ENCODE measurements at regions not wholly inside any gene's neighbourhood (a gene's known extent, or its start where the extent isn't known, plus 50 kb on each side); places are given as distances from the start of the nearest gene placed in this dataset.

- ATAC-seq, result no peak
- TF ChIP-seq CREB5 (CRISPR knock-in tag; IDR thresholded peaks at IDR 0.05; ENCODE audit: low read depth) (no peak), RARB (CRISPR knock-in tag; IDR thresholded peaks at IDR 0.05) (no peak), PATZ1 (CRISPR knock-in tag; IDR thresholded peaks at IDR 0.05; ENCODE audit: borderline replicate concordance) (no peak), ARNTL (CRISPR knock-in tag; IDR thresholded peaks at IDR 0.05; ENCODE audit: borderline replicate concordance, low read depth) (no peak), CSRNP3 (CRISPR knock-in tag; IDR thresholded peaks at IDR 0.05) (no peak), ZC3H10 (CRISPR knock-in tag; IDR thresholded peaks at IDR 0.05) (no peak), OSR1 (CRISPR knock-in tag; IDR thresholded peaks at IDR 0.05) (no peak), ESRRG (CRISPR knock-in tag; IDR thresholded peaks at IDR 0.05) (no peak), SNAI2 (CRISPR knock-in tag; IDR thresholded peaks at IDR 0.05) (no peak)
Observed at GRCh38 chr22:49449377-49449776, 378.3 kb downstream of the BRD1 start.

- TF ChIP-seq PPARA (CRISPR knock-in tag; IDR thresholded peaks at IDR 0.05; ENCODE audit: borderline replicate concordance) (no peak), CREB5 (CRISPR knock-in tag; IDR thresholded peaks at IDR 0.05; ENCODE audit: low read depth) (no peak), TOX (CRISPR knock-in tag; IDR thresholded peaks at IDR 0.05; ENCODE audit: borderline replicate concordance) (no peak), OSR1 (CRISPR knock-in tag; IDR thresholded peaks at IDR 0.05) (no peak), ESRRG (CRISPR knock-in tag; IDR thresholded peaks at IDR 0.05) (no peak), ISL1 (CRISPR knock-in tag; IDR thresholded peaks at IDR 0.05) (no peak), BACH2 (CRISPR knock-in tag; IDR thresholded peaks at IDR 0.05; ENCODE audit: borderline replicate concordance) (no peak), PATZ1 (CRISPR knock-in tag; IDR thresholded peaks at IDR 0.05; ENCODE audit: borderline replicate concordance) (no peak), ZFP3 (CRISPR knock-in tag; IDR thresholded peaks at IDR 0.05) (no peak), ZNF8 (CRISPR knock-in tag; IDR thresholded peaks at IDR 0.05) (no peak), ARNTL (CRISPR knock-in tag; IDR thresholded peaks at IDR 0.05; ENCODE audit: borderline replicate concordance, low read depth) (no peak), ZNF565 (CRISPR knock-in tag; conservative IDR thresholded peaks at IDR 0.05; ENCODE audit: low read depth) (no peak), POU6F1 (CRISPR knock-in tag; IDR thresholded peaks at IDR 0.05; ENCODE audit: borderline replicate concordance, low read depth) (no peak), TCF4 (CRISPR knock-in tag; IDR thresholded peaks at IDR 0.05; ENCODE audit: borderline replicate concordance) (no peak), CSDC2 (CRISPR knock-in tag; IDR thresholded peaks at IDR 0.05) (no peak), GLIS3 (CRISPR knock-in tag; IDR thresholded peaks at IDR 0.05) (no peak), TSHZ2 (CRISPR knock-in tag; IDR thresholded peaks at IDR 0.05) (no peak), ZC3H10 (CRISPR knock-in tag; IDR thresholded peaks at IDR 0.05) (no peak), ZFP30 (CRISPR knock-in tag; IDR thresholded peaks at IDR 0.05) (no peak)
- ATAC-seq, result no peak
Observed at GRCh38 chr22:49448526-49448925, 379.1 kb downstream of the BRD1 start.

Data from SK-N-SH treated with all-trans-retinoic acid at 6 μM for 48 hours (cell line).